ENCODE measurements at regions not wholly inside any gene's neighbourhood (a gene's known extent, or its start where the extent isn't known, plus 50 kb on each side); places are given as distances from the start of the nearest gene placed in this dataset.
A peak's percentile ranks its signal among the peaks of the same experiment; 100 is the strongest.

- Histone ChIP-seq H3K27ac (ENCODE audit: extremely low read depth, low read depth, low read length) (peak overlapping the region; percentile 93), H3K4me3 (ENCODE audit: low read depth, low read length) (peak overlapping the region; percentile 62)
- CTCF ChIA-PET = interaction anchor here (0.9 kb wide), 1 partner anchor 1104 kb away, joined by 4 read pairs; no protein-coding TSS in a partner anchor
- TF ChIP-seq ZNF391 (tag by site-specific recombination; IDR thresholded peaks at IDR 0.05; ENCODE audit: borderline replicate concordance, low read depth) (peak; percentile 86; the same call in 1 of the 2 replicates), PRDM6 (tag by site-specific recombination; IDR thresholded peaks at IDR 0.05) (no peak), ZNF660 (tag by site-specific recombination; IDR thresholded peaks at IDR 0.05) (no peak), ZNF18 (tag by site-specific recombination; IDR thresholded peaks at IDR 0.05) (no peak), ZNF571 (tag by site-specific recombination; IDR thresholded peaks at IDR 0.05) (no peak), YY2 (tag by site-specific recombination; IDR thresholded peaks at IDR 0.05) (no peak), ZBTB26 (tag by site-specific recombination; optimal IDR thresholded peaks at IDR 0.05) (no peak), BCL11B (tag by site-specific recombination; IDR thresholded peaks at IDR 0.05; ENCODE audit: low read depth) (peak; percentile 29; the same call in 1 of the 2 replicates), ZNF561 (tag by site-specific recombination; IDR thresholded peaks at IDR 0.05; ENCODE audit: borderline replicate concordance) (no peak), ZNF426 (tag by site-specific recombination; IDR thresholded peaks at IDR 0.05) (no peak), BCL6B (tag by site-specific recombination; IDR thresholded peaks at IDR 0.05) (no peak), TRIM28 (IDR thresholded peaks at IDR 0.05; ENCODE audit: borderline replicate concordance, low read length) (no peak; the same call in 1 of the 2 replicates), ZNF280D (tag by site-specific recombination; IDR thresholded peaks at IDR 0.05) (0 out of 2 replicates have a peak, but pooled peaks have one; percentile 48), ZFP37 (tag by site-specific recombination; IDR thresholded peaks at IDR 0.05) (peak; percentile 97), ZNF704 (tag by site-specific recombination; IDR thresholded peaks at IDR 0.05) (no peak), PRDM1 (tag by site-specific recombination; IDR thresholded peaks at IDR 0.05) (peak; percentile 88), ZNF292 (tag by site-specific recombination; IDR thresholded peaks at IDR 0.05; ENCODE audit: borderline replicate concordance, low read depth) (no peak), ZNF174 (tag by site-specific recombination; IDR thresholded peaks at IDR 0.05) (no peak), ZNF777 (tag by site-specific recombination; IDR thresholded peaks at IDR 0.05; ENCODE audit: borderline replicate concordance) (peak; percentile 43; the same call in 1 of the 2 replicates), BCL11A (tag by site-specific recombination; IDR thresholded peaks at IDR 0.05; ENCODE audit: low read depth) (peak; percentile 54; the same call in 1 of the 2 replicates), ZSCAN23 (tag by site-specific recombination; IDR thresholded peaks at IDR 0.05) (0 out of 2 replicates have a peak, but pooled peaks have one; percentile 54), AEBP2 (tag by site-specific recombination; IDR thresholded peaks at IDR 0.05; ENCODE audit: borderline replicate concordance) (no peak)
Measured at GRCh38 chr3:159763011-159763601, 225.5 kb upstream of the IL12A start.

More at GRCh38 chr3:159763011-159763601, 225.5 kb upstream of the IL12A start:
- Histone ChIP-seq H3K4me1 (ENCODE audit: control insufficient read depth, insufficient read depth, low read length) (no peaks in the 10 kb centered on the region), H3K9me3 (ENCODE audit: control insufficient read depth, insufficient read depth, low read depth, low read length) (no peaks in the 10 kb centered on the region), H3K36me3 (ENCODE audit: control insufficient read depth in 2 of 2, insufficient read depth in 1 of 2, low read length in 2 of 2) (peaks cover 0 to 6% of the 10 kb centered on the region in 2 experiments; a peak in 1 of 3 replicates)
- POLR2A ChIA-PET = interaction anchor here (0.6 to 2.3 kb wide), 6 partner anchors 24 to 131 kb away, joined by 3 to 17 read pairs (median 4); no protein-coding TSS in a partner anchor

All from HEK293 (cell line).